ENCODE measurements at regions not wholly inside any gene's neighbourhood (a gene's known extent, or its start where the extent isn't known, plus 50 kb on each side); places are given as distances from the start of the nearest gene placed in this dataset.

DNA sequence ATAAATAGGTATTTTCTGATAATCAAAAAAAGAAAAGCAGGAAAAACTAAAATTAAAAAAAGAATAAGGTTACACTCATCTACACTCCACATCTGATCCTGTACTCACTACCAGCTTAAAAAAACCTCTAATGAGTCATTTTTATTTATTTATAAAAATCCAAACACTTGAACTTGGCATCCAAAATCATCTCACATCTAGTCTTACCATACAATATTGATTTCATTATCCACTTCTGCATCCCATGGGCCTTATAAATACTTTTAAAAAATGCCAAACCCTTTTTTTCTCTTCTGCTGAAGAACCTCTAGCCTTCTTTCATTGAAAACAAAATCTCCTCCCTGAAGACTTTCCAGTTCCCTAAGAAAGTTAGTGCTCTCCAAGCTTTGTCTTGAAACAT, 109.7 kb downstream of the TMTC3 start:
- TF ChIP-seq, protein P1, sequence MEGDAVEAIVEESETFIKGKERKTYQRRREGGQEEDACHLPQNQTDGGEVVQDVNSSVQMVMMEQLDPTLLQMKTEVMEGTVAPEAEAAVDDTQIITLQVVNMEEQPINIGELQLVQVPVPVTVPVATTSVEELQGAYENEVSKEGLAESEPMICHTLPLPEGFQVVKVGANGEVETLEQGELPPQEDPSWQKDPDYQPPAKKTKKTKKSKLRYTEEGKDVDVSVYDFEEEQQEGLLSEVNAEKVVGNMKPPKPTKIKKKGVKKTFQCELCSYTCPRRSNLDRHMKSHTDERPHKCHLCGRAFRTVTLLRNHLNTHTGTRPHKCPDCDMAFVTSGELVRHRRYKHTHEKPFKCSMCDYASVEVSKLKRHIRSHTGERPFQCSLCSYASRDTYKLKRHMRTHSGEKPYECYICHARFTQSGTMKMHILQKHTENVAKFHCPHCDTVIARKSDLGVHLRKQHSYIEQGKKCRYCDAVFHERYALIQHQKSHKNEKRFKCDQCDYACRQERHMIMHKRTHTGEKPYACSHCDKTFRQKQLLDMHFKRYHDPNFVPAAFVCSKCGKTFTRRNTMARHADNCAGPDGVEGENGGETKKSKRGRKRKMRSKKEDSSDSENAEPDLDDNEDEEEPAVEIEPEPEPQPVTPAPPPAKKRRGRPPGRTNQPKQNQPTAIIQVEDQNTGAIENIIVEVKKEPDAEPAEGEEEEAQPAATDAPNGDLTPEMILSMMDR (IDR thresholded peaks at IDR 0.05) = no peak
- Histone ChIP-seq H3K4me3 (no peak overlapping the region), H3K36me3 (ENCODE audit: low read depth) (no peaks in the 10 kb centered on the region), H3K4me1 (ENCODE audit: low read depth) (no peaks in the 10 kb centered on the region), H3K9me3 (no peaks in the 10 kb centered on the region)
- DNase-seq (no peak), ATAC-seq (no peak)
- intact Hi-C loops (cut with DNase I, micrococcal nuclease) = no loop called here

DNA sequence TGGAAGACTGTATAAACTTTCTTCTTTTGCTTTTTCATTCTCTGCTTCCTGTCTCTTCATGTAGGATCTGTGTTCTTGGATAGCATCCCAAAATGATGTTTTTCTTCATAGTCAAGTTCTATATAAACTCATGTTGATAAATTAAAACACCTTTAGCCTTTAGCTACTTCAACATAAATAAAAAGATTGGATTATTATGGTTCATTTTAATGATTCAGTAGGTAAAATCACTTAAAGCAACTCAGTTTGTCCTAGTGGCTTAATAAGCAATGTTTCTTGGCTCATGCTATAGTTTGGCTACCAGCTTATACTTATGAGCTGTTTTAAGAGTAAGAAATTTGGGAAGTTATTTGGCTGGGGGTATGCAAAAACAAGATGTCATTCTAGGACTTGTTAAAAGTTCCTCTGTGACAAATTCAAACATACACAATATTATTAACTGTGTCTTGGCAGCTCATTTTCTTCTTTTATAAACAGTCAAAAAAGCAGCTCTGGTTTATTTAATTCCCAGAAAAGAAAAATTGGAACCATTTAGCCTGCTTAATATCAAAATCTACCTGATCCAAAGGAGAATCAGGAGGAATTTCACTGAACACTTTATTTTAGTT, 111.4 kb downstream of the TMTC3 start:
- intact Hi-C loops (cut with DNase I, micrococcal nuclease) = no loop called here
- TF ChIP-seq, protein P1 (IDR thresholded peaks at IDR 0.05) = no peak
- ATAC-seq (no peak), DNase-seq (no peak)
- Histone ChIP-seq H3K9me3 (no peaks in the 10 kb centered on the region), H3K4me3 (no peak overlapping the region), H3K4me1 (ENCODE audit: low read depth) (no peaks in the 10 kb centered on the region), H3K36me3 (ENCODE audit: low read depth) (no peaks in the 10 kb centered on the region)

DNA sequence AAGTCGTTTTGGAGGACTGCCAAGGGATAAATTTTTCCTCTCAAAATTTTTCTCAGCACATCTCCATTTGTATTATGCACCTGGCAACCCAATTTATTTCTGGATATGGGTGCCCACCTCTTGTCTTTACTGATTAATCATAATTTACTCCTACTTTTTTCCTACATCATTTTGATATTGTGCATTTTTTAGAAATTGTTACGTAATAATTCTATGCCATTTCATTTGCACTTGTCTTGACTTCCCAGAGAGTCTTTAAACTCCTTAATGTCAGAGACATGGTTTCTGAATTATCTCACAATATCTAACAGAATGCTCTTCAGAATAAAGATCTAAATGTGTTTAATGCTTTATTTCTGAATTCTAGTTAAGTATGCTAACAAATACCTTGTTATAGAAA, 113.1 kb downstream of the TMTC3 start:
- intact Hi-C loops (cut with DNase I, micrococcal nuclease) = no loop called here
- Histone ChIP-seq H3K4me1 (ENCODE audit: low read depth) (no peaks in the 10 kb centered on the region), H3K4me3 (no peak overlapping the region), H3K9me3 (no peaks in the 10 kb centered on the region), H3K36me3 (ENCODE audit: low read depth) (no peaks in the 10 kb centered on the region)
- DNase-seq (no peak), ATAC-seq (no peak)
- TF ChIP-seq, protein P1 (IDR thresholded peaks at IDR 0.05) = no peak

DNA sequence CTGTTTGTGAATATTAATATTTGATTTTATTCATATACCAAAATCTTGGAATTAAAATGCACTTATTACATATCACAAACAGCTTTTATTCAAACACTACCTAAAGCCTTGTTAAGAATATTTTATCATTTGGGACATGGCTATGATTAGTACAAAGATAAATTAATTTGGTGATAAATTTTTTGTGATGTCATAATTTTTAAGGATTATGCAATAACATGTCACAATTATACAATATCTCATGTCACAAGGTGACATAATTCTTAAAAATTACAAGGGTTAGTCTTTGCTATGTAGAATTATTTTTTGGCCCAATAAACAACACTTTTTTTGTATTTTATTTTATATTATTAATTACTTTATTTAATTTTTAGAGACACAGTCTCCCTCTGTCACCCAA, 113.7 kb downstream of the TMTC3 start:
- TF ChIP-seq, protein P1 (IDR thresholded peaks at IDR 0.05) = no peak
- ATAC-seq = no peak
- no peak overlapping the region for H3K4me3 ChIP-seq
- H3K9me3 ChIP-seq = no peaks in the 10 kb centered on the region
- no peak for DNase-seq
- intact Hi-C loops (cut with DNase I, micrococcal nuclease) = no loop called here
- H3K36me3 ChIP-seq (ENCODE audit: low read depth) = no peaks in the 10 kb centered on the region
- no peaks in the 10 kb centered on the region for H3K4me1 ChIP-seq (ENCODE audit: low read depth)

DNA sequence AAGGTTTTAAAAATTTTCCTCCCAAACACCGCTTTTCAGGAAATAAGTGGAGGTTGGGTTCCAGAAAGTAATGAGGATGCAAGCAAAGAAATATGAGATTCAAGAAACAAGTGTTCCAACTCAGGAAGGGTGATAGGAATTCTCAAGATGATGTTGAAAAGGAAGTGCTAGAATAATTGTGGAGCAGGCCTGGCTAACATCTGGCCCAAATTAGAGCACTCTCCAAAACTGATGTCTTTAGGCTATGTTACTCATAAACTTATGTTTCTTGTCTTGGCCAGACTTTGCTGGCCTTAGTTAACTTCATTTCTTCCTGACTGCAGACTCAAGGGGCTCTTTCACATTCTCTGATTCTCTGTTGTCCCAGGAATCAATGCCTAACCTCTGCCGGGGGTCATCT, 116.3 kb downstream of the TMTC3 start:
- DNase-seq (no peak), ATAC-seq (no peak)
- Histone ChIP-seq H3K36me3 (ENCODE audit: low read depth) (no peaks in the 10 kb centered on the region), H3K9me3 (no peaks in the 10 kb centered on the region), H3K4me1 (ENCODE audit: low read depth) (no peaks in the 10 kb centered on the region), H3K4me3 (no peak overlapping the region)
- intact Hi-C loops (cut with DNase I, micrococcal nuclease) = no loop called here
- TF ChIP-seq, protein P1 (IDR thresholded peaks at IDR 0.05) = no peak

DNA sequence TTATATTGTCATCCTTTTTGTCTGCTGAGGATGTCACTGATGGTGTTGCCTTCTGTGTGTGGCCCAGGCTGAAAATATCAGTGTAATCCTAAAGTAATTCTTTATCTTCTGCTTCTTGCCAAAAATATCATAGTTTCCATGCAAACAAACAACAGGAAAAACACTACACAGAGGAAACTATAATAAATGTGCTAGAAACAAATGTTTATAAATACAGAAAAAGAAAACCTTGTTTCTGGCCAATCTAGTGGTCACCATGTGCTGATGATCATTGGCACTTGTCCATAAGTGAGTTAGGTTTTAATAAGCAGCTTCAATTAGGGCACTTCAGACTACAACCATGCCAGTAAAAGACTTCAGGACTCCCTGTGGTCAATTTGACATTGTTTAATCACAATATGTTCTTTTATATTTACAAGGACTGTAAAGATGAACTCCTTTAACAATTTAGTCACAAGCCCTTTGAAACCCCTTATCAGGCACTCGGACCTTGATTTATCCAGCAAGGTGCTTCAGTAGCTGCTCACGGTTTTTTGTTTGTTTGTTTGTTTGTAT, 124.8 kb downstream of the TMTC3 start:
- TF ChIP-seq, protein P1 (IDR thresholded peaks at IDR 0.05) = no peak

More for the DNA sequence above, 124.8 kb downstream of the TMTC3 start:
- Histone ChIP-seq H3K4me3 (no peak overlapping the region), H3K9me3 (no peaks in the 10 kb centered on the region), H3K36me3 (ENCODE audit: low read depth) (no peaks in the 10 kb centered on the region), H3K4me1 (ENCODE audit: low read depth) (no peaks in the 10 kb centered on the region)
- DNase-seq (no peak), ATAC-seq (no peak)
- intact Hi-C loops (cut with DNase I, micrococcal nuclease) = no loop called here
